ENCODE measurements at regions not wholly inside any gene's neighbourhood (a gene's known extent, or its start where the extent isn't known, plus 50 kb on each side); places are given as distances from the start of the nearest gene placed in this dataset.

DNA sequence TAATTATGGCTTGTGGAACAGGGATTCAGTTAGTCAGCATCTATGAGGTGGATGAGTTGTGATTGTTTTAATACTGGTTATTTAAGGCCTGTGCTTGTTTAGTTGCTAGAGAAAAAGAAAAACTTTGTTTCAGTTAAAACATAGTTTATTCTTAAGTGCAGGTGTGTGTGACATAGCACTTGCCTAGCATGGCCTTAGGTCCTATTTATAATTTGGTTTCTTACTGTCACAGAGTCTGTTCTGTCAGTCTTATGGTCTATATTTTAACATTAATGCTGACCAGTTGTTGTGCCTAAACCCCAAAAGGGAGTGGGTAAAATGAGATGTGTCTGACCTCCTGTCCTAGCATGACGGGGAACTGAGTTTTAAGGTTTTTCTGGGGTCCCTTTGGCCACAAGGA is 486.3 kb downstream of the ZIC1 start:
- H3K4ac ChIP-seq (ENCODE audit: low read depth, low read length) = no peak overlapping the region
- no peak overlapping the region for H2AK9ac ChIP-seq (replicated peaks; ENCODE audit: low read depth, low read length, poor library complexity)
- no peak overlapping the region for H2BK5ac ChIP-seq (ENCODE audit: low read depth, low read length, poor library complexity, severe bottlenecking)
- no peak overlapping the region for H3K27ac ChIP-seq (ENCODE audit: insufficient read depth, low read length)
- no TSS peak for BruUV-seq (replicated peaks)
- no peak overlapping the region for H3K56ac ChIP-seq (ENCODE audit: extremely low read depth, insufficient read depth, low read length)
- H3K14ac ChIP-seq (replicated peaks; ENCODE audit: low read depth, low read length) = no peak overlapping the region
- H3K4me3 ChIP-seq (ENCODE audit: insufficient read depth, low read depth, low read length) = no peak overlapping the region
- H2AFZ ChIP-seq (replicated peaks; ENCODE audit: low read length, poor library complexity) = no peak overlapping the region
- H4K20me1 ChIP-seq (ENCODE audit: insufficient read depth, low read length) = no peaks in the 10 kb centered on the region
- POLR2A ChIA-PET (ENCODE audit: unreplicated experiment) = no interaction called here
- dilution Hi-C loops (cut with HindIII; ENCODE audit: low sequenced_read_pairs, unreplicated experiment) (no loop called here), intact Hi-C loops (cut with micrococcal nuclease) (no loop called here), in situ Hi-C loops (cut with MboI; ENCODE audit: low sequenced_read_pairs) (no loop called here)
- no peak for DNase-seq
- no peak overlapping the region for H4K5ac ChIP-seq (ENCODE audit: low read depth, low read length)
- H3K27me3 ChIP-seq (ENCODE audit: control insufficient read depth, insufficient read depth, low read length) = no peaks in the 10 kb centered on the region
- no peak for ATAC-seq (ENCODE audit: low read depth)
- CTCF ChIA-PET = no interaction called here
- WGBS, 2 experiments (ENCODE audit: extremely low coverage in 2 of 2, insufficient read length in 1 of 2) = no CpG with 5 or more reads among the region's 1 CpG
- H4K91ac ChIP-seq (ENCODE audit: insufficient read depth, low read depth, low read length) = no peak overlapping the region
- H3K9me3 ChIP-seq (ENCODE audit: control insufficient read depth, insufficient read depth, low read length) = no peaks in the 10 kb centered on the region
- H3K36me3 ChIP-seq (ENCODE audit: control insufficient read depth, insufficient read depth, low read length) = no peaks in the 10 kb centered on the region
- H3K18ac ChIP-seq (ENCODE audit: low read depth, low read length) = no peak overlapping the region
- H3K23ac ChIP-seq (ENCODE audit: low read depth, low read length) = no peak overlapping the region
- H3K4me2 ChIP-seq (ENCODE audit: low read depth, low read length) = no peak overlapping the region
- H3K79me1 ChIP-seq (ENCODE audit: low read depth in 1 of 2, low read length in 2 of 2) = no peaks in the 10 kb centered on the region
- H3K4me1 ChIP-seq (ENCODE audit: control insufficient read depth, insufficient read depth, low read length) = no peaks in the 10 kb centered on the region
- H2BK15ac ChIP-seq (ENCODE audit: low read depth, low read length) = no peak overlapping the region
- H3K9me1 ChIP-seq (ENCODE audit: insufficient read depth, low read length) = no peaks in the 10 kb centered on the region
- no peak overlapping the region for H2BK120ac ChIP-seq (ENCODE audit: low read depth, low read length)
- H4K8ac ChIP-seq (ENCODE audit: low read depth in 2 of 2, low read length in 2 of 2) = no peak overlapping the region
- H2AK5ac ChIP-seq (ENCODE audit: low read depth, low read length) = no peak overlapping the region
- TF ChIP-seq, protein P1, sequence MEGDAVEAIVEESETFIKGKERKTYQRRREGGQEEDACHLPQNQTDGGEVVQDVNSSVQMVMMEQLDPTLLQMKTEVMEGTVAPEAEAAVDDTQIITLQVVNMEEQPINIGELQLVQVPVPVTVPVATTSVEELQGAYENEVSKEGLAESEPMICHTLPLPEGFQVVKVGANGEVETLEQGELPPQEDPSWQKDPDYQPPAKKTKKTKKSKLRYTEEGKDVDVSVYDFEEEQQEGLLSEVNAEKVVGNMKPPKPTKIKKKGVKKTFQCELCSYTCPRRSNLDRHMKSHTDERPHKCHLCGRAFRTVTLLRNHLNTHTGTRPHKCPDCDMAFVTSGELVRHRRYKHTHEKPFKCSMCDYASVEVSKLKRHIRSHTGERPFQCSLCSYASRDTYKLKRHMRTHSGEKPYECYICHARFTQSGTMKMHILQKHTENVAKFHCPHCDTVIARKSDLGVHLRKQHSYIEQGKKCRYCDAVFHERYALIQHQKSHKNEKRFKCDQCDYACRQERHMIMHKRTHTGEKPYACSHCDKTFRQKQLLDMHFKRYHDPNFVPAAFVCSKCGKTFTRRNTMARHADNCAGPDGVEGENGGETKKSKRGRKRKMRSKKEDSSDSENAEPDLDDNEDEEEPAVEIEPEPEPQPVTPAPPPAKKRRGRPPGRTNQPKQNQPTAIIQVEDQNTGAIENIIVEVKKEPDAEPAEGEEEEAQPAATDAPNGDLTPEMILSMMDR (conservative IDR thresholded peaks at IDR 0.05; ENCODE audit: low read depth, low read length) = no peak
- H2BK20ac ChIP-seq (ENCODE audit: low read depth, low read length) = no peak overlapping the region
- H3K9ac ChIP-seq (ENCODE audit: low read depth, low read length) = no peak overlapping the region

All from IMR-90 (cell line).